HK-2 (cell line): ENCODE measurements at regions not wholly inside any gene's neighbourhood (a gene's known extent, or its start where the extent isn't known, plus 50 kb on each side); places are given as distances from the start of the nearest gene placed in this dataset.
"Not testable (repeated sequence)": the region's sequence is repeated elsewhere in the genome, so short reads cannot be mapped to it uniquely, and the experiment has no call there.

ENCODE experiments used
- DNase-seq: peaks from one replicate; pipeline ENCODE4 v3.0.0-alpha.2; 2018; ENCODE audit not compliant: unreplicated experiment

DNA sequence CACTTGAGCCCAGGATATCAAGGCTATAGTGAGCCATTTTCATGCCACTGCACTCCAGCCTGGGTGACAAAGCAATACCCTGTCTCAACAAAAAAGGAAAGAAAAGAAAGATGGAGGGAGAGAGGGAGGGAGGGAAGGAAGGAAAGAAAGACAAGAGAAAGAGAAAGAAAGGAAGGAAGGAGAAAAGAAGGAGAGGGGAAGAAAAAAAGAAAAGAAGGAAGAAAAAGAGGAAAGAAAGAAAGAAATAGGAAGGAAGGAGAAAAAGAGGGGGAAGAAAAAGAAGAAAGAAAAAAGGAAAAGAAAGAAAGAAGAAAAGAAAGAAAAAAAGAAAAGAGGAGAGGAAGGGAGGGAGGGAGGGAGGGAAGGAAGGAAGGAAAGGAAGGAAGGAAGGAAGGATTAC is 321.5 kb upstream of the CNTNAP2 start:
- no peak for DNase-seq

DNA sequence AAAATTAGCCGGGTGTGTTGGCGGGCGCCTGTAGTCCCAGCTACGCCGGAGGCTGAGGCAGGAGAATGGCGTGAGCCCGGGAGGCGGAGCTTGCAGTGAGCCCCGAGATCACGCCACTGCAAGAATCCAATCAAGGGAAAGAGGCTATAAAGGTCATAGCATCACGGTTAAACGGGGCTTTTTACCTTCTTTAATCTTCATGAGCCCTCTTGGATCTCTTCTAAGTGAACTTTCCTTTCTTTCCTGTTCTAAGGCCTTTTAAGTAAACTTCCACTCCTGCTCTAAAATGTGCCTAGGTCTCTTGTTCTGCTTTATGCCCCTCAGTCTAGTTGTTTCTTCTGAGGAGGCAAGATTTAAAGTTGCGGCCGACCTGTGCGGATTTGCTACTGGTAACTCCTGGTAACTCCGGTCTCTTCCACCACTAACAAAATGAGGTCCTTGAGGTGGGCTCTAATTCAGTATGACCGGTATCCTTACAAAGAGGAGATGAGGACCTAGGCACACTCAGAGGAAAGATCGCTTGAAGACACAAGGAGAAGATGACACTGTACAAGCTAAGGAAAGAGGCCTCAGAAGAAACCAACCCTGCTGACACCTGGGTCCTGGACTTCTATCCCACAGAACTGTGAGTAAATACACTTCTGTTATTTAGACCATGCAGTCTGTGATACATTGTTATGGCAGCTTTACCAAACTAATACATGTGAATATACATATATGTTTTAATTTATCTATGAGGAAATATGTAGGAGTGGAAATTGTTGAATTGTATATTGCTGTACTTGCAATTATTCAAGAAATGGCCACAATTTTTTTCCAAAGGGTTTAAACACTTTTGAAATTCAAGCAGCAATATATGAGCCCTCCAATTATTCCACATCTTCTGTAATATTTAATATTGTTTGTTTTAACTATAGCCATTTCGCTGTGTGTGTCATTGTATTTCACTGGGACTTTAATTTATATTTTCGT is 331.5 kb upstream of the CNTNAP2 start:
- DNase-seq = no peak

DNA sequence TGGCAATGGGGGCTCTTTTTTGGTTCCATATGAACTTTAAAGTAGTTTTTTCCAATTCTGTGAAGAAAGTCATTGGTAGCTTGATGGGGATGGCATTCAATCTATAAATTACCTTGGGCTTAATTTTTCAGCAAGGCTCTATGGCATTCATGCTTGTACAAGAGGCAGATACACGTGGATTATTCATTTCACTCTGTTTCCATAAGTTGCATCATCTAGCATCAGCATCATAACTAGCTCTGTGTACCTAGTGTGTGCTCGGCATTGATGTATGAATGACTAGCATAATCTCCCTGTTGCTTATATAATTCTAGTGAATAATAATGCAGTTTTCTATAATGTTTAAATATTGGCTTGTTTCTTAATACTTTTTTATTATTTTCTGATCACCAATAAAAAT is 335.2 kb upstream of the CNTNAP2 start:
- not testable (repeated sequence) for DNase-seq

DNA sequence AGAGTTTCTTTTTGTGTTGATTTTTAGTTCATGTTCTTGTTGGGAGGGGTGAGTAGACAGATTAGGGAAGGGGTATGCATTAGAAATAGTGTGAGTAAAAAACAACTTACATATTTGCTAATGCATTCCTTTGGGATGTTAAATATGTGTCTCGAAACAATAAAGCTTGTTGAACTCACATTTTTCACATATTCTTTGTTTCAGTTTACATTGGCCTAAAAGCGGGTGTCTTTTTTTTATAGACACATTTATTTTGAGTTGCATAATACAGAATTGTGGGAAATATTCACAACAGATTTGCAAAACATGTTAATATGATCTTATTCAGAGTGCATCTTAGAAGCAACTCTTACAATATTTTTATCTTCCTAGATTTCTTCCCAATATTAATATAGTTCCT is 337.5 kb upstream of the CNTNAP2 start:
- no peak for DNase-seq

DNA sequence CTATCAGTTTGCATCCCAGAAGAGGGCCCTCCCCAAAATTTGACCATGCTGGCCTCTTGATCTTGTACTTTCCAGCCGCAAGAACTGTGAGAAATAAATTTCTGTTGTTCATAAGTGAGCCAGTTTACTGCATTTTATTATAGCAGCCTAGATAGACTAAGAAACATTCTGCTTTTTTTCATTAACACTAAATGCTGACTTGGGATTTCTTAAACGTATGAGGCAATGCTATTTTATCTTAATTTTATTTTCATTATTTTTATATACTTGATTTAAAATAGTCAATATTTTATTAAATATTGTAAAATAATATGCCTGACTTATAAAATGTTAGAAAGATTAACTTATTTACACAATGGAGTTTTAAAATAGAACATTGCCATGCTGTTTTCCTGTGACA is 341.8 kb upstream of the CNTNAP2 start:
- DNase-seq = no peak

DNA sequence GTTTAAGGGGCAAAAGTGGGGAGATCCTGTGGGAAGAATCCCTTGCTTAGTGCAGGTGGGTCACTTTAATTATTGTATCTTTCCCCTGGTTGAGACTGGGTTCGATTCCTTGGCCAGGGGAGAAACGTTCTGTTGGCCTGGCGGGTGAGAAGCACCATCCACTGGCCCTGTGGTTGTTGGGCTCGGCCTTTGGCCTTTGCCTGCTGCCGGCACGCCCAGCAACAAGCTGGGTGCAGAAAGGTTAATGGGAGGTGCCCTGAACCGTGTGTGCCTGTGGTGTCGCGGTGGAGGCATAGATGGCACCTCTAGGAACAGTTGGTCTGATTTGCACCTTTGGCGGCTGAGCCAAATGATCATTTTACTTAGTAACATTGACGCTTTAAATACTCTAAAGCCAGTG is 363.6 kb upstream of the CNTNAP2 start:
- no peak for DNase-seq

DNA sequence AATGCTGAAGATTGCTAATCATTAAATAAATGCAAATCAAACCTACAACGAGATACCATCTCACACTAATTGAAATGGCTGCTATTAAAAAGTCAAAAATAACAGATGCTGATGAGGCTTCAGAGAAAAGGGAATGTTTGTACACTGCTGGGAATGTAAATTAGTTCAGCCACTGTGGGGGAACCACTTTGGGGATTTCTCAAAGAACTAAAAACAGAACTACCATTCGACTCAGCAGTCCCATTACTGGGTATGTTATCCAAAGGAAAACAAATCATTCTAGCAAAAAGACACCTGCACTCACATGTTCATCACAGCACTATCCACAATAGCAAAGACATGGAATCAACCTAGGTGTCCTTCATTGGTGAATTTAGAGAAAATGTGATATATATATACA is 379.0 kb upstream of the CNTNAP2 start:
- no peak for DNase-seq

DNA sequence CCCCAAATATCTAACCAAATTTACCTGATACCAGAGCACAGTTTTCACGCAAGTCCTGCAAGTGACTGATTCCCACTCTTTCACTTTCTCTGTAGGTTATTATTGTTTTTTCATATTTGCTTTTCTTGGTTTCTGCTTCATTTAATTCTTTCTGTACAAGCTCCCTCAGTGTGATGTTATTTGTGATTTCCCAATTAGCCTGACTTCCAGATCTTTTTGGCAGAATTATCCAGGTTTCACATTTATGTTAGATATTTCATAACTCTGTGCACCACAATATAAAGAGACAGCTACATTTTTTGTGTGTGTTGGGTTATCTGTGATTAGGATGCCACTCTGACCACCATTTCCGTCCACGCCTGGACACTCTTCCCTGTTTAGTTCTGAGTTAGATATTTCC is 381.5 kb upstream of the CNTNAP2 start:
- no peak for DNase-seq

DNA sequence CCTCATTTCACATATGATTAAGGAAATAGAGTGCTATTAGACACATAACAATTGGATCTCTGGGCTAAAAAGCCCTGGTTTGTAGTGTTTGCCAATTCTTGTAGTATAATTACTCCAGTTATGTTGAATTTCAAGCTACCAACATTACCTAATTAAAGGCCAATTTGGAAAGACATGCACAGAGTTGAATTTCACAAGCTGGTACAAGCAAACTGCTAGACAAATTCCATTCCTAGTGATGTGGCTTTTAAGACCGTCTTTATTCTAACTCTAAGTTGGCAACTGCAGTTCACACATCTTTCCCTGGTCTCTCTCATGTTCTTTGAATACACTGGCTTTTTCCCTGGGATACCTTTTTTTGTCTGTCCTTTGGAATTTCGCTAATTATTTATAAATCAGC is 384.1 kb upstream of the CNTNAP2 start:
- DNase-seq = no peak

DNA sequence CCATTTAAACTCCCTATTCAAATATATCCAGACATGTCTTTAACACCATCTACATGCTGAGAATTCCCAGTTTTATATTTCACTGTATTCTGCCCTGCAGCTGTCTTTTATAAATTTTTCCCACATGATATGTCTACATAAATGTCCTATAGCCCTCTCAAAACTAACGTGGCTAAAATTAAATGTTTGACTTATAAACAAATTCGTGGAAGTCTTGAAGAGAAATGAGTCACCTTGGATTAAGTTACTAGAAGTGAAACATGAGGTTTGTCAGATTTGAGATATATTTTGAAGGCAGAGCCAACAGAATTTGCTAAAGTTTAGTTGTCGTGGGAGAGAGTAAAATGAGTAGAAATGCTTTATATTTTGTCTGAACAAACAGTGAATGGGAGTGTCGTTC is 386.9 kb upstream of the CNTNAP2 start:
- no peak for DNase-seq

DNA sequence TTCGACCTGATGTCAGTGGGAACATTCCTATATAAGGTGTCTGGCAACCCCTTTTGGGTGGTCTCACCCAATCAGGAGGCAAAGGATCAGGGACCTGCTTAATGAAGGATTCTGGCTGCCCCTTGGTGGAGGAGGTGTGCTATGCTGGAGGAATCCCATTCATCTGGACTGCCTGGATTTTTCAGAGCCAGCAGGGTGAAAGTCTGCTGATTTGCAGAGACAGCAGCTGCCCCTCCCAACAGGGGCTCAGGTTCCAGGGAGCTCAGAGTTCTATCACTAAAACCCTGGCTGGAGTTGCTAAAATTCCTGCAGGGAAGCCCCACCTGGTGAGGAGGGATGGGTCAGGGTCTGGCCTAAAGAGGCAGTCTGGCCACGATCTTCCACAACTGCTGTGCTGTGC is 398.5 kb upstream of the CNTNAP2 start:
- no peak for DNase-seq

DNA sequence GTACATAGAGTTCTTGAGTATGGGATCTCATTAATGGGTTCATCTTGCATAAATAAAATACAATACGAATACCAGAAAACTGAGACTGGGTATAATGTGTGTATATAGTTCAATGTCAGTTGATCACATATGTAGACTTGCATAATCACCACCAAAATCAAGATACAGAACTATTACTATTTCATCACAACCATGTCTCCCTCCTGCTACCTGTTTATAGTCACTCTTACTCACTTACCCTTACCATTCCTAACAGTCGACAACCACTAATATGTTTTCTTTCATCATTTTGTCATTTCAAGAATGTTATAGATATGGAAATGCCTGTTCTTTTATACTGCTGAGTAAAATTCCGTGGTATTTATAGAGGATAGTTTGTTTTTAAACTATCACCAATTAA is 416.1 kb upstream of the CNTNAP2 start:
- DNase-seq = no peak

DNA sequence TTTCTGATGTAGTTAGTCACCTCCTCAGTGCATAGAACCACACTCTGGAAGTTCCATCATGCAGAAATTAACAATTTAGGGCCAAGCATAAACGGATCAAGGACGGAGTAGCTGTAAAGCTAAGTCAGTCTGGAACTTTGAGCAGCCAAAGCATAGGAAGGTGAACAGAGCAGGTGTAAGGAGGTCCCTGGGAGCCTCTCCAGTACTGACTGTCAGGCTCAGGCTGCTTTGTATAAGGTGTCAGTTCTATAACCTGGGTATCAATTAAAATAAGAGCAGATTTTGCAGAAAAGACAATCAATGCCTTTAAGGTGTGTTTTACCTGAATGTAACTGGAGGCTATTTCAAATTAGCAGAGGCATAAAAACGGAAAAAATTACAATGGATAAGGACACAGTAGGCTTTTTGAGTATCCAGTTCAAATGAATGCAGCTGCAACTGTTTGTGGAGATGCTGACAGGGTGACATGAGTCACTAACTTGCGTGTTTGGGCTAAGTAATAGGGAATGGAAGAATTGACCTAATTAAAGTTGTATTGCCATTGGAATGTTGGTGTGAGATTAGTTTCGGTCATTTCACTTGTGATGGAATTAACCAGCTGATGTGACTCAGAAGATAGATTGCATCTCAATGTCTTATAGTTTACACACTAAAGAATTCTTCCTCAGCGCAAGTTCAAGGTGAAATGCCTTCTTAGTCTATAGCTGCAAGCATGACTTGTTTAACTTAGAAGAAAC is 417.9 kb upstream of the CNTNAP2 start:
- no peak for DNase-seq

DNA sequence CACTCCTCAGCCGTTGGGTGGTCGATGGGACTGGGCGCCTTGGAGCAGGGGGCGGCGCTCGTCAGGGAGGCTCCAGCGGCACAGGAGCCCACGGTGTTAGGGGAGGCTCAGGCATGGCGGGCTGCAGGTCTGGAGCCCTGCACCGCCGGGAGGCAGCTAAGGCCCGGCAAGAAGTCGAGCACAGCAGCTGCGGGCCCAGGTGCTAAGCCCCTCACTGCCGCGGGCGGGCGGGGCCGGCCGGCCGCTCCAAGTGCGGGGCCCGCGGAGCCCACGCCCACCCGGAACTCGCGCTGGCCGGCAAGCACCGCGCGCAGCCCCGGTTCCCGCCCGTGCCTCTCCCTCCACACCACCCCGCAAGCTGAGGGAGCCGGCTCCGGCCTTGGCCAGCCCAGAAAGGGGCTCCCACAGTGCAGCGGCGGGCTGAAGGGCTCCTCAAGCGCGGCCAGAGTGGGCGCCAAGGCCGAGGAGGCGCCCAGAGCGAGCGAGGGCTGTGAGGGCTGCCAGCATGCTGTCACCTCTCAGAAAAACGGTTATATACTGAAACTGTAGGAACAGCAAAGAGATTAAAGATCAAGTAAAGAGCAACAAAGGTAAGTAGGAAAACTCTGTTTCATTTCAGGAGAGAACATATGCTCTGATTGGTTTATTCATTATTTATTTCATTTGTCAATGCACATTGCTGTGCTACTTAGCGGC is 419.0 kb upstream of the CNTNAP2 start:
- DNase-seq = not testable (repeated sequence)

DNA sequence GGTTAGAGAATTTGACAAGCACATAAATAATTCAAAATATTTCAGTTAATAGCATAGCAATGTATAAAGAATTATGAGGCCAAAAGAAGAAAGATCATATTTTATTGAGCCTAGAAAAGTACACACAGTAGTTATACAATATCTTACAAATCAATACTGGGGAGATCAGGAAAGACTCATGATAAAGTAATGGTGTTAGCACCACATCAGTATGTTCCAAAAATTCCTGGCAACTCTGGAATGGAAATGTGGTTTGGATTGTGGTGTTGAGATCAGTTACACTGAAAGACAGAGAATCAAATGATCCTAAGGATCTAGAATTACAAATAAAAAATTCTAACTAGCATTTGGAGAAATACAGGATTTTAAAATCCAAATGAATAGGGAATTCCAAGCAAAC is 420.5 kb upstream of the CNTNAP2 start:
- no peak for DNase-seq

DNA sequence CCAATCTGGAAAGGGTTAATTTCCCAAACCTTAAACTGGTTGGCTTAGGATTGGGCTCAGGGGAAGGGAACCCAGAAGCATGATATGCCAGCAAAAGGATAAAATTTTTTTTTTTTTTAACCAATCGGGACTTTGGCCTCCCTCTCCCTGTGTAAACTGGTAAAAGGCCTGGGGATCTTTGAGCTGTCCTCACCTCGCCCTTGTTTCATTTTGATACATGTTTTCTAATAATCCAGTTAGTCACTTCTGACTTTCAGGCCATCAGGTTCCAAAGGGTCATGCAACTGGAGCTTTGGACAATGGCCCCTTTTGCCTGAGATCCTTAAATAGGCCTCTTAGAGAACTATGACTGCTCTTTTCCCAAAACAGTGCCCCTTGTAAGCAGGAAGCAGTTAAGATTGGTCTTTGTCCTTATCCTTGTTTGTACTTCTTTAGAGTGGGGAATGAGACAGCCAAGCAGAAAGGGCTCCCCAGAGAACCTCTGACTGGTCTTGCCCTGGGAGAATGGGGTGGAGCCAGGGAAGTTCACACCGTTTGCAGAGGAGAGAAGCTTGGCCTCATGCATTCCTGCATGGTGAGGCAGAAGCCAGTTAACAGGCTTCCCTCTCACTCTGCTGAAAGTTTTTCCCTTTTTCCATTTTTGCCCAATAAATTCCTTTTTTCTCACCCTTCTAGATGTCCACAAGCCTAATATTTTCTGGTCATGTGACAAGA is 424.2 kb upstream of the CNTNAP2 start:
- DNase-seq = peak; percentile 15

DNA sequence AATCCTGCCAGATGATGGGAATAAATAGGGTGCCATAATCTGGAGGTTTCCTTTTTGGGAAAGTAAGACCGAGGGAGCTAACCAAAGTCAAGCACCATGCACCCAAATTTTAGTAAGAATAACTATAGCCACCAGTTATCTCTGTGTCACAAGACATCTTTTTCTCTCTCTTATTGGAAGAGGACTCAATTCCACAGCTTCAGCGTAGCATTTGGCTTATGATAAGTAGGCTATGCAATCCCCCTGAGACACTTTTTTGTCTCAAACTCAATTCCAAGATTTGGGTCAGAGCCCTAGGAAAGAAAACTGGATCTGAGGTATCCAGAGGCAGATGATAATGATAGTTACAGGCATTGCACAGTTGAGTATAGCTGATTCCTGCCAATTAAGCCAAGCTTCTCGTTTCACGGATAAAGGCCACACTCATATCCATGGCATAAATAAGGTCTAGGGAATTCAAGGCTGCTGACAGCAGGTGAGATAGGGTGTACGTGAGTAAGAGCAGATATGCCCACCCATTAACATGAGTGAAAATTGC is 425.2 kb upstream of the CNTNAP2 start:
- no peak for DNase-seq

DNA sequence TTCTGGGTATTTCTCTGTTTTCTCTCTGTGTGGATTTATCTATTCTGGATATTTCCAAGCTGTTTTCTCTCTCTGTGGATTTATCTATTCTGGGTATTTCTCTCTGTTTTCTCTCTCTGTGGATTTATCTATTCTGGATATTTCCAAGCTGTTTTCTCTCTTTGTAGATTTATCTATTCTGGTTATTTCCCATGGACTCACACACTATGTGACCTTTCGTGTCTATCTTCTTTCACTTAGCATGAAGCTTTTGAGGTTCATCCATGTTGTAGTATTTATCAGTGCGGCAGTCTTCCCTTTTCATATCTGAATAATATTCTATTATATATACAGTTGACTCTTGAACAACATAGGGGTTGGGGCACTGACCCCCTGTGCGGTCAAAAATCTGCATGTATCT is 435.0 kb upstream of the CNTNAP2 start:
- no peak for DNase-seq

DNA sequence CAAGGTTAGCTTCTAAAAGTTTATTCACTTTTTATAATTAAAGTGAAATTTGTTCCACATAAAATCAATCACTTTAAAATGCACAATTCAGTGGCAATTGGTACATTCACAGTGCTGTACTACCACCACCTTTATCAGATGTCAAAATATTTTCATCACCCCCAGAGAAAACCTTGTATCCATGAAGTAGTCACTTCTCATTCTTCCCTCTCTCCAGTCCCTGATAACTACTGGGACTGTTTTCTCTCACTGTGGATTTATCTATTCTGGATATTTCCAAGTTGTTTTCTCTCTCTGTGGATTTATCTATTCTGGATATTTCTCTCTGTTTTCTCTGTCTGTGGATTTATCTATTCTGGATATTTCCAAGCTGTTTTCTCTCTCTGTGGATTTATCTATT is 435.4 kb upstream of the CNTNAP2 start:
- DNase-seq = no peak

DNA sequence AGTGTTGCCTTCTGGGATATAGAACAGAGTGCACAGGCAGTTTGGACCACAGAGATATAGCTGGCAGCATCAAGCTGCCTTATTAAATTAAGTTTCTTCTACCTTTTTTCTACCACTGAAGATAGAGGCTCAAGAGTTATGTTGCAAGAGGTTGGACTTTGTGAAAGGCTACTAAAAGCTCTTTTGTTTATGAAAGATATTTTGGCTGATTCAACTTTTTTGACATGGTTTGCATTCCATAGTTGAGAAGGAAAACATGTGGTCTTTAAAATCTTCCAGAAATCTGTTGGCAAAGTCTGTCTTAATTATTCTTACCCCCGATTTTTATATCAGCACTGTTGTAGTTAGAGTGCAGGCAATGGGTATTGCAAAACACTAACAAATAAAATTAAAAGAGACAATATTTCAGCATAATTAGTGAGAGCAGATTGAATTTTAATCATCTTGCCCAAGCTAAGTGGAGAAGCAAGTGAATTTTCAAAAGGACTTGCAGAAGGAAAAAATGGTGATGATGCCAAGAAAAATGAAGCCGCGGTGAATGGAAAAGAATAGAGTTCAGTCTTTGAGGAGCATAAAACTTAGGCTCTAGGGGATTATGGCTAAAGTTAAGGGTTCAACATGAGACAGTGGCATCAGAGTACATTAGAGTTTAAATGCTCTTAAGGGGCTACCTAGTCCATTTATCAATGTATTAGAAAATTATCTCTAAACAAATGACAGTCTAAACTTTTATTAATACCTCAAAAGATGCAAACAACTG is 450.9 kb upstream of the CNTNAP2 start:
- no peak for DNase-seq

DNA sequence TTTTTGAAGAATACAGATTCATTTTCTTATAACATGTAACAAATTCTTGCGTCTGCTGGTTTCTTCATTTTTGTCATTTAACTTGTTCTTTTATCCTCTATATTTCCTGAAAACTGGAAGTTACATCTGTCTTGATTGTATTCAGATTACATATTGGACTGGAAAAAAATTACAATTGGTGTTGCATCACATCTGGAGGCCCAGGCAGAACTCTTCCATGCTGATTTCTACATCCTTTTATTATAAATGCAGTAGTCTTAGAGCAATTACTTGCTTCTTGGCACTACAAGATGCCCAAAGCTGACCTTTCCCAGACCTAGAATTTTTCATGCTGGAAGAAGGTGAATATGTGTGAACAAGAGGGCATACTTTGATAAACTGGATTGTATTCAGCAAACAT is 460.9 kb upstream of the CNTNAP2 start:
- no peak for DNase-seq
